SK-N-SH (cell line): ENCODE measurements at regions not wholly inside any gene's neighbourhood (a gene's known extent, or its start where the extent isn't known, plus 50 kb on each side); places are given as distances from the start of the nearest gene placed in this dataset.

Source experiments
- CTCF ChIA-PET: fragments of 300-600, 350-600 bp; formaldehyde crosslinking; extraction: SDS; loops from one replicate; lab custom pipeline; 2021; lab: Yijun Ruan, JAX
- POLR2A ChIA-PET: fragments of 350-600 bp; sonication (Branson Sonifier 250); formaldehyde crosslinking; extraction: SDS; loops from one replicate; lab custom pipeline; 2020; ENCODE audit warnings: antibody characterized with exemption, inconsistent platforms; lab: Yijun Ruan, JAX
- DNase-seq: peaks from one replicate; pipeline ENCODE4 v3.0.0; 2012
- H2AFZ ChIP-seq: fragments of 200-600 bp; sonication (generic); 2 replicates; pipeline ENCODE4 v1.8.1; 2016; ENCODE audit warnings: antibody characterized with exemption, mild to moderate bottlenecking, low read depth
- H3F3A ChIP-seq: fragments of 200-600 bp; sonication (generic); replicated peaks from 2 replicates; pipeline ENCODE3; 2016; ENCODE audit warnings: antibody characterized with exemption, mild to moderate bottlenecking; ENCODE audit not compliant: insufficient read depth
- H3K27ac ChIP-seq, 2 experiments: fragments of 200-500 bp in 1 of 2; fragments of 200-600 bp in 1 of 2; sonication (Bioruptor generic) in 1 of 2; sonication (generic), shearing (Covaris generic) in 1 of 2; 2 replicates each; pipeline versions ENCODE4 v1.5.1 to v1.6.1; 2014 to 2016; ENCODE audit warnings: low read depth in 2 of 2, inconsistent platforms in 1 of 2, low read length in 1 of 2, mild to moderate bottlenecking in 1 of 2, mixed read lengths in 1 of 2
- H3K27me3 ChIP-seq: fragments of 200-600 bp; sonication (generic), shearing (Covaris generic); 2 replicates; pipeline ENCODE4 v1.6.1; 2016; ENCODE audit warnings: mixed run types; ENCODE audit not compliant: insufficient read depth
- H3K36me3 ChIP-seq, 2 experiments: fragments of 200-500 bp in 1 of 2; fragments of 200-600 bp in 1 of 2; sonication (Bioruptor generic) in 1 of 2; sonication (generic) in 1 of 2; replicated peaks in 1 of 2; 2 replicates each; pipeline versions ENCODE3 to v1.5.1; 2014 to 2016; ENCODE audit warnings: low read length in 1 of 2, mild to moderate bottlenecking in 1 of 2; ENCODE audit not compliant: insufficient read depth in 2 of 2, control insufficient read depth in 1 of 2
- H3K4me1 ChIP-seq, 2 experiments: fragments of 200-500 bp in 1 of 2; fragments of 200-600 bp in 1 of 2; sonication (Bioruptor generic) in 1 of 2; sonication (generic), shearing (Covaris generic) in 1 of 2; 2 replicates each; pipeline versions ENCODE4 v1.5.1 to v1.6.1; 2014 to 2016; ENCODE audit warnings: low read depth in 1 of 2, low read length in 1 of 2, mixed run types in 1 of 2; ENCODE audit not compliant: insufficient read depth in 2 of 2, control insufficient read depth in 1 of 2
- H3K4me2 ChIP-seq: fragments of 200-600 bp; sonication (generic), shearing (Covaris generic); 2 replicates; pipeline ENCODE4 v1.6.1; 2017; ENCODE audit warnings: mixed run types
- H3K4me3 ChIP-seq, 2 experiments: fragments of 200-500 bp in 1 of 2; fragments of 200-600 bp in 1 of 2; sonication (Bioruptor generic) in 1 of 2; sonication (generic), shearing (Covaris generic) in 1 of 2; 2 replicates each; pipeline versions ENCODE4 v1.5.1 to v1.8.1; 2014 to 2016; ENCODE audit warnings: low read depth in 2 of 2, inconsistent platforms in 1 of 2, low read length in 1 of 2, mild to moderate bottlenecking in 1 of 2, mixed read lengths in 1 of 2, moderate library complexity in 1 of 2
- H3K79me2 ChIP-seq: fragments of 200-600 bp; sonication (generic); 2 replicates; pipeline ENCODE4 v1.8.1; 2017; ENCODE audit warnings: mild to moderate bottlenecking; ENCODE audit not compliant: insufficient read depth
- H3K9ac ChIP-seq: fragments of 200-600 bp; sonication (generic); 2 replicates; pipeline ENCODE4 v1.6.1; 2017; ENCODE audit warnings: mixed run types
- H3K9me2 ChIP-seq: fragments of 200-600 bp; sonication (generic); 2 replicates; pipeline ENCODE4 v1.6.1; 2017; ENCODE audit warnings: mixed run types
- H3K9me3 ChIP-seq: fragments of 200-600 bp; sonication (generic); 2 replicates; pipeline ENCODE4 v1.6.1; 2017; ENCODE audit warnings: mixed run types, mild to moderate bottlenecking, moderate library complexity
- H4K20me1 ChIP-seq: fragments of 200-600 bp; sonication (generic); 2 replicates; pipeline ENCODE4 v1.6.1; 2017; ENCODE audit warnings: mild to moderate bottlenecking, mixed run types; ENCODE audit not compliant: insufficient read depth
- CTCF ChIP-seq: fragments of 200-600 bp; sonication (generic); IDR thresholded peaks from 2 replicates; pipeline ENCODE4 v1.6.1; 2017; ENCODE audit warnings: antibody characterized with exemption, mild to moderate bottlenecking, moderate library complexity
- EZH2phosphoT487 ChIP-seq: fragments of 200-600 bp; sonication (generic); IDR thresholded peaks from 2 replicates; pipeline ENCODE4 v1.6.1; 2017; ENCODE audit warnings: low read depth, mixed run types, mild to moderate bottlenecking, antibody characterized with exemption, moderate library complexity, borderline replicate concordance
- FOXJ3 ChIP-seq: sonication (generic); formaldehyde crosslinking; IDR thresholded peaks from 2 replicates; pipeline ENCODE4 v1.5.1; 2020; ENCODE audit warnings: mild to moderate bottlenecking, missing genetic modification reagents
- FOXM1 ChIP-seq: IDR thresholded peaks from 2 replicates; pipeline ENCODE4 v1.4.0; 2012; ENCODE audit warnings: low read depth, mild to moderate bottlenecking
- NRF1 ChIP-seq: IDR thresholded peaks from 2 replicates; pipeline ENCODE4 v1.6.1; 2012; ENCODE audit warnings: low read depth, mild to moderate bottlenecking, low read length
- PBX3 ChIP-seq: IDR thresholded peaks from 2 replicates; pipeline ENCODE4; 2012
- POLR2AphosphoS5 ChIP-seq: IDR thresholded peaks from 2 replicates; pipeline ENCODE4 v1.6.1; 2012; ENCODE audit warnings: low read depth, low read length
- RXRA ChIP-seq: IDR thresholded peaks from 2 replicates; pipeline ENCODE4 v1.4.0; 2012; ENCODE audit warnings: low read depth, mild to moderate bottlenecking, borderline replicate concordance
- SMC3 ChIP-seq: IDR thresholded peaks from 2 replicates; pipeline ENCODE4 v1.6.1; 2012; ENCODE audit warnings: low read depth, low read length, improper control_type of control experiment
- TAF1 ChIP-seq: IDR thresholded peaks from 2 replicates; pipeline ENCODE4 v1.6.1; 2012; ENCODE audit warnings: low read depth, mild to moderate bottlenecking, low read length, moderate library complexity, borderline replicate concordance
- USF2 ChIP-seq: fragments of 150-350 bp; IDR thresholded peaks from 2 replicates; pipeline ENCODE4 v1.6.1; 2017; ENCODE audit warnings: antibody characterized with exemption, low read length, low read depth, borderline replicate concordance
- WGBS: methylation state at CpG from one replicate; pipeline ENCODE4 v1.1.6; 2017; ENCODE audit warnings: low lambda C conversion rate; 5-methylcytosine and 5-hydroxymethylcytosine counted together

DNA sequence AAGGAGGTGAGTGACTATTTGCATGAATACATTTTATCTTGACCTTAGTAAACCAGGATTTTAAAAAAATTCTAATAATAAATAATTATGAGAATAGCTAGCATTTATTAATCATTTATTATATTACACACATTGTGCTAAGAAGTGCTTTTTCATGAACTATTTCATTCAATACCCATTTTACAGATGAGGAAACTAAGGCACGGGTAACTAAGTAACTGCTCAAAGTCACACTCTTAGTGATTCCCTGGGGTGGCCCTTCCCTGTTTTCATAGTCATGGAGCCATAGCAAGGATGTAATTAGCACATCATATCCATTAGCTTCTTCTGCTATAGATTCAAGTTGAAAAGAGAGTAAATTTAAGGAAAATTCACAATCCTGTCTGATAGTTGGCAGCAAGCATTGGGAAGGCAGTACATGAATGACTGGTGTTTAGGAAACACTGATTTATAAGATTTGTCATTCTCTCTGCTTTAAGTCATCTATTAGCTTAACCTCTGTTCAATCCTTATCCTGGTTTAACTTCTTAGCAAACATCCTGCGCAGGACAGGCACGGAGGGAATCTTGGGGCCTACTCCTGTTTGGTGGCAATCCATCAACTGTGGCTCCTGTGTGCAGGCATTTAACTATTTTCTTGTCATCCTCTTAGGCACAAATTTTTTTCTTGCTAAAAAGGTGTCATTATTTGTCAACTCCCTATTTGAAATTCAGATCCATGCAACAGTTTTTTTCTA lies 68.3 kb downstream of the RIN2 start (continued):
- TF ChIP-seq CTCF (no peak), POLR2AphosphoS5 (no peak), SMC3 (no peak), TAF1 (no peak)

DNA sequence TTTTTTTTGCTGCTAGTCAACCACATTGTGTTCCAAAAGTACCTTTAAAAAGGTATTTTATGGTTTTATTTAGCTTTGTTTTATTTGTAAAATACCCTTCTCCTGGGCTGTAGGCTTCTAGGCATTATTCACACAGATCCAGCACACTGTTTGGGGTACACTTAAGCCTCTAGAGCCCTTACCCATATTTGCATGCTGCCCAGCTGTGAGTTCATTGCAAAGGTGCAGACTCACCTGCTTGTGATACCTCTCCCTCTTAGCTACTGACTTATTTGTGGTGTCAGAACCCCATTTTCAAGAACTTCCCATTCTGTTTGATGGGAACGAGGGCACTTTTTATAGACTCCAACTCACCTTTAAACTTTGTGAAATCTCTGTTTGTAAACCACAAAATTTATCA lies 69.8 kb downstream of the RIN2 start:
- Histone ChIP-seq H3K36me3 (no peaks in the 10 kb centered on the region), H3K9me2 (no peaks in the 10 kb centered on the region), H3K9ac (no peak overlapping the region), H3K9me3 (no peaks in the 10 kb centered on the region), H3K4me3 (no peak overlapping the region), H3K27me3 (no peaks in the 10 kb centered on the region), H3F3A (no peaks in the 10 kb centered on the region)
- DNase-seq, result no peak
- POLR2A ChIA-PET, result no interaction called here
- WGBS, result 56% methylated on average over 1 of the region's 1 CpG
- CTCF ChIA-PET, result interaction anchor here (0.6 to 1.5 kb wide), 6 partner anchors 16 to 167 kb away, joined by 3 to 5 read pairs (median 3); no protein-coding TSS in a partner anchor
- no peak for TF ChIP-seq FOXJ3 (CRISPR knock-in tag)
- no peak for TF ChIP-seq USF2
- no peak for TF ChIP-seq RXRA
- no peak for TF ChIP-seq NRF1
- TF ChIP-seq PBX3, result no peak
- no peak for TF ChIP-seq EZH2phosphoT487
- TF ChIP-seq FOXM1, result no peak
- TF ChIP-seq, all 33 proteins: peak for 0
- Histone ChIP-seq H3K4me1 (peaks cover 6 to 14% of the 10 kb centered on the region in 2 experiments; a peak in 2 of 4 replicates), H4K20me1 (no peaks in the 10 kb centered on the region), H3K79me2 (no peaks in the 10 kb centered on the region), H3K27ac (peak overlapping the region in 1 of 2 experiments; percentile 55; a peak in 1 of 4 replicates), H2AFZ (no peak overlapping the region), H3K4me2 (peak overlapping the region; percentile 32)
